H9 (cell line): ENCODE measurements at regions not wholly inside any gene's neighbourhood (a gene's known extent, or its start where the extent isn't known, plus 50 kb on each side); places are given as distances from the start of the nearest gene placed in this dataset.

Source experiments
- DNase-seq: peaks from one replicate; pipeline ENCODE4 v3.0.0-alpha.2; 2017
- H2AFZ ChIP-seq: one replicate; pipeline ENCODE4 v1.6.1; 2013; ENCODE audit warnings: mild to moderate bottlenecking, low read length, control low read depth, moderate library complexity
- H2AK5ac ChIP-seq: 2 replicates; pipeline ENCODE4 v1.6.1; 2013; ENCODE audit warnings: low read length, control low read depth, mixed read lengths; ENCODE audit not compliant: insufficient read length
- H2BK120ac ChIP-seq: one replicate; pipeline ENCODE4 v1.6.1; 2013; ENCODE audit warnings: low read depth, mild to moderate bottlenecking, low read length, control low read depth, inconsistent platforms; ENCODE audit not compliant: poor library complexity, severe bottlenecking
- H2BK12ac ChIP-seq: 2 replicates; pipeline ENCODE4 v1.6.1; 2013; ENCODE audit warnings: low read length, control low read depth, mixed read lengths, low read depth; ENCODE audit not compliant: insufficient read length
- H2BK15ac ChIP-seq: 2 replicates; pipeline ENCODE4 v1.6.1; 2013; ENCODE audit warnings: low read depth, low read length, control low read depth
- H2BK20ac ChIP-seq: one replicate; pipeline ENCODE4 v1.6.1; 2013; ENCODE audit warnings: low read depth, mild to moderate bottlenecking, low read length, control low read depth, inconsistent platforms; ENCODE audit not compliant: poor library complexity, severe bottlenecking
- H2BK5ac ChIP-seq: 2 replicates; pipeline ENCODE4 v1.6.1; 2013; ENCODE audit warnings: low read length, control low read depth, mixed read lengths; ENCODE audit not compliant: insufficient read length
- H3K14ac ChIP-seq: 2 replicates; pipeline ENCODE4 v1.6.1; 2013; ENCODE audit warnings: low read length, control low read depth; ENCODE audit not compliant: insufficient read depth
- H3K18ac ChIP-seq: 2 replicates; pipeline ENCODE4 v1.6.1; 2013; ENCODE audit warnings: low read depth, mild to moderate bottlenecking, mixed read lengths, low read length, control low read depth; ENCODE audit not compliant: insufficient read length
- H3K23ac ChIP-seq: 2 replicates; pipeline ENCODE4 v1.6.1; 2013; ENCODE audit warnings: low read length, control low read depth, mixed read lengths, low read depth; ENCODE audit not compliant: insufficient read length
- H3K23me2 ChIP-seq: 2 replicates; pipeline ENCODE4 v1.6.1; 2013; ENCODE audit warnings: low read depth, mild to moderate bottlenecking, mixed read lengths, low read length, control low read depth; ENCODE audit not compliant: insufficient read length, poor library complexity, severe bottlenecking
- H3K27ac ChIP-seq: 2 replicates; pipeline ENCODE4 v1.5.1; 2013; ENCODE audit warnings: low read length, control low read depth, mixed read lengths, low read depth; ENCODE audit not compliant: insufficient read length
- H3K27me3 ChIP-seq: 2 replicates; pipeline ENCODE4 v1.6.1; 2013; ENCODE audit warnings: low read length, control low read depth, inconsistent platforms; ENCODE audit not compliant: insufficient read depth
- H3K4ac ChIP-seq: 2 replicates; pipeline ENCODE4 v1.6.1; 2013; ENCODE audit warnings: low read depth, mild to moderate bottlenecking, control low read depth, inconsistent platforms, low read length, moderate library complexity
- H3K4me1 ChIP-seq: 2 replicates; pipeline ENCODE4 v1.6.1; 2013; ENCODE audit warnings: low read length, control low read depth, inconsistent platforms; ENCODE audit not compliant: insufficient read depth
- H3K4me2 ChIP-seq: 2 replicates; pipeline ENCODE4 v1.6.1; 2013; ENCODE audit warnings: low read length, control low read depth, mixed read lengths; ENCODE audit not compliant: insufficient read length, insufficient read depth
- H3K56ac ChIP-seq: 2 replicates; pipeline ENCODE4 v1.6.1; 2013; ENCODE audit warnings: low read depth, mild to moderate bottlenecking, mixed read lengths, low read length, control low read depth; ENCODE audit not compliant: insufficient read length
- H3K79me1 ChIP-seq: 2 replicates; pipeline ENCODE4 v1.6.1; 2013; ENCODE audit warnings: low read depth, mild to moderate bottlenecking, moderate library complexity, low read length, control low read depth, inconsistent platforms; ENCODE audit not compliant: insufficient read depth, poor library complexity, severe bottlenecking
- H3K79me2 ChIP-seq: 2 replicates; pipeline ENCODE4 v1.6.1; 2013; ENCODE audit warnings: low read length, control low read depth, inconsistent platforms; ENCODE audit not compliant: insufficient read depth
- H3K9ac ChIP-seq: 2 replicates; pipeline ENCODE4 v1.6.1; 2013; ENCODE audit warnings: low read length, control low read depth, mixed read lengths; ENCODE audit not compliant: insufficient read length; ENCODE audit errors: extremely low read depth
- H3K9me3 ChIP-seq: one replicate; pipeline ENCODE4 v1.6.1; 2013; ENCODE audit warnings: low read depth, low read length, inconsistent platforms; ENCODE audit not compliant: control insufficient read depth
- H3T11ph ChIP-seq: one replicate; pipeline ENCODE4 v1.6.1; 2013; ENCODE audit warnings: mild to moderate bottlenecking, low read length, control low read depth, inconsistent platforms
- H4K20me1 ChIP-seq: one replicate; pipeline ENCODE4 v1.6.1; 2013; ENCODE audit not compliant: control insufficient read depth, insufficient read length, insufficient read depth
- H4K5ac ChIP-seq: 2 replicates; pipeline ENCODE4 v1.6.1; 2013; ENCODE audit warnings: low read depth, mild to moderate bottlenecking, mixed read lengths, low read length, control low read depth; ENCODE audit not compliant: insufficient read length
- H4K8ac ChIP-seq: replicated peaks from 2 replicates; pipeline ENCODE4 v1.6.1; 2013; ENCODE audit warnings: low read length, control low read depth, mixed read lengths, low read depth; ENCODE audit not compliant: insufficient read length
- H4K91ac ChIP-seq: 2 replicates; pipeline ENCODE4 v1.6.1; 2013; ENCODE audit warnings: low read depth, mild to moderate bottlenecking, moderate library complexity, mixed read lengths, low read length, control low read depth; ENCODE audit not compliant: insufficient read length
- H3K27ac Mint-ChIP-seq, 3 experiments: 2 replicates in 2 of 3; 3 replicates in 1 of 3; pipeline ENCODE4 v1.8.0; 2020 to 2021; ENCODE audit warnings: mixed read lengths in 3 of 3, mild to moderate bottlenecking in 1 of 3, moderate library complexity in 1 of 3
- H3K27me3 Mint-ChIP-seq: 2 replicates; pipeline ENCODE4 v1.8.0; 2021; ENCODE audit warnings: low read depth, mild to moderate bottlenecking, moderate library complexity, mixed read lengths
- H3K36me3 Mint-ChIP-seq, 3 experiments: 2 replicates in 2 of 3; 3 replicates in 1 of 3; pipeline ENCODE4 v1.8.0; 2020 to 2021; ENCODE audit warnings: low read depth in 3 of 3, mixed read lengths in 3 of 3; ENCODE audit not compliant: insufficient read depth in 1 of 3
- H3K4me1 Mint-ChIP-seq, 2 experiments: 2 replicates each; pipeline ENCODE4 v1.8.0; 2020; ENCODE audit warnings: mixed read lengths in 2 of 2
- H3K4me3 Mint-ChIP-seq, 2 experiments: 2 replicates in 1 of 2; 3 replicates in 1 of 2; pipeline ENCODE4 v1.8.0; 2020 to 2021; ENCODE audit warnings: mild to moderate bottlenecking in 2 of 2, mixed read lengths in 2 of 2, moderate library complexity in 1 of 2
- H3K9me3 Mint-ChIP-seq, 2 experiments: 2 replicates in 1 of 2; 3 replicates in 1 of 2; pipeline ENCODE4 v1.8.0; 2020; ENCODE audit warnings: mild to moderate bottlenecking in 2 of 2, mixed read lengths in 2 of 2, moderate library complexity in 1 of 2
- CTCF ChIP-seq: fragments of 200-600 bp; sonication (generic); conservative IDR thresholded peaks from 3 replicates; pipeline ENCODE4 v1.8.0; 2021; ENCODE audit warnings: antibody characterized with exemption, mild to moderate bottlenecking

- H3K4me1 ChIP-seq = no peaks in the 10 kb centered on the region
- Mint-ChIP-seq H3K36me3 (no peaks in the 10 kb centered on the region), H3K9me3 (no peaks in the 10 kb centered on the region), H3K27me3 (no peaks in the 10 kb centered on the region), H3K27ac (no peak overlapping the region; a peak in 2 of 7 replicates), H3K4me3 (no peak overlapping the region), H3K4me1 (peaks cover 0 to 2% of the 10 kb centered on the region in 2 experiments; a peak in 1 of 4 replicates)
- H2BK120ac ChIP-seq = no peak overlapping the region
- H2BK15ac ChIP-seq = no peak overlapping the region
- H3K23me2 ChIP-seq = no peaks in the 10 kb centered on the region
- H3K56ac ChIP-seq = no peak overlapping the region
- H2AFZ ChIP-seq = no peak overlapping the region
- H3K4me2 ChIP-seq = no peak overlapping the region
- H3K18ac ChIP-seq = no peak overlapping the region
- H2AK5ac ChIP-seq = no peak overlapping the region
- H3K9me3 ChIP-seq = no peaks in the 10 kb centered on the region
- H2BK20ac ChIP-seq = no peak overlapping the region
- H2BK5ac ChIP-seq = no peak overlapping the region
- no peak overlapping the region for H4K5ac ChIP-seq
- no peaks in the 10 kb centered on the region for H3K79me1 ChIP-seq
- no peak overlapping the region for H3K4ac ChIP-seq
- no peak overlapping the region for H3K9ac ChIP-seq
- no peak for DNase-seq
- no peak overlapping the region for H4K8ac ChIP-seq
- no peak overlapping the region for H3T11ph ChIP-seq
- H3K14ac ChIP-seq = no peak overlapping the region
- TF ChIP-seq CTCF = no peak
- H2BK12ac ChIP-seq = no peak overlapping the region
- no peaks in the 10 kb centered on the region for H3K27me3 ChIP-seq
- H3K27ac ChIP-seq = no peak overlapping the region
- no peaks in the 10 kb centered on the region for H4K20me1 ChIP-seq
- no peaks in the 10 kb centered on the region for H3K79me2 ChIP-seq
- no peak overlapping the region for H4K91ac ChIP-seq
- H3K23ac ChIP-seq = no peak overlapping the region
Observed at GRCh38 chr18:39558658-39559057, 1993.1 kb upstream of the CELF4 start.
